IMR-90 (cell line): ENCODE measurements at regions not wholly inside any gene's neighbourhood (a gene's known extent, or its start where the extent isn't known, plus 50 kb on each side); places are given as distances from the start of the nearest gene placed in this dataset.

Source experiments
- ATAC-seq: fragments of 200-7000 bp; cut with Tn5 transposase; 2 replicates; pipeline ENCODE4 v1.9.1; 2020; ENCODE audit warnings: low read depth, mild to moderate bottlenecking, moderate library complexity
- BruUV-seq: library from RNA; stranded (reverse); fragments of 400-500 nt; replicated peaks from 2 replicates; lab custom pipeline; 2021; lab: Mats Ljungman, UMichigan
- CTCF ChIA-PET: fragments of 300-600 bp; formaldehyde crosslinking; extraction: SDS; loops from one replicate; lab custom pipeline; 2021; ENCODE audit warnings: antibody characterized with exemption; lab: Yijun Ruan, JAX
- POLR2A ChIA-PET: fragments of 300-600 bp; sonication (Branson Sonifier 250); formaldehyde crosslinking; loops from one replicate; lab custom pipeline; 2022; ENCODE audit warnings: antibody characterized with exemption; ENCODE audit not compliant: unreplicated experiment; lab: Charles Lee
- DNase-seq: peaks from one replicate; pipeline ENCODE4 v3.0.0; 2013
- H2AFZ ChIP-seq: replicated peaks from 2 replicates; pipeline ENCODE3; 2013; ENCODE audit warnings: low read length, mild to moderate bottlenecking; ENCODE audit not compliant: poor library complexity
- H2AK5ac ChIP-seq: 2 replicates; pipeline ENCODE4 v1.6.1; 2013; ENCODE audit warnings: low read depth, low read length, inconsistent platforms
- H2AK9ac ChIP-seq: replicated peaks from 2 replicates; pipeline ENCODE3; 2013; ENCODE audit warnings: mild to moderate bottlenecking, low read depth, low read length, moderate library complexity; ENCODE audit not compliant: poor library complexity
- H2BK120ac ChIP-seq: 2 replicates; pipeline ENCODE4 v1.6.1; 2013; ENCODE audit warnings: low read depth, low read length, inconsistent platforms
- H2BK15ac ChIP-seq: 3 replicates; pipeline ENCODE4 v1.6.1; 2013; ENCODE audit warnings: low read depth, low read length, inconsistent platforms
- H2BK20ac ChIP-seq: 2 replicates; pipeline ENCODE4 v1.6.1; 2013; ENCODE audit warnings: low read depth, mild to moderate bottlenecking, inconsistent platforms, low read length, moderate library complexity
- H2BK5ac ChIP-seq: 2 replicates; pipeline ENCODE4 v1.6.1; 2013; ENCODE audit warnings: mild to moderate bottlenecking, low read depth, low read length, inconsistent platforms; ENCODE audit not compliant: poor library complexity, severe bottlenecking
- H3K14ac ChIP-seq: replicated peaks from 2 replicates; pipeline ENCODE4 v1.6.1; 2013; ENCODE audit warnings: low read depth, low read length, inconsistent platforms
- H3K18ac ChIP-seq: 2 replicates; pipeline ENCODE4 v1.6.1; 2013; ENCODE audit warnings: low read depth, low read length, control low read depth
- H3K23ac ChIP-seq: 2 replicates; pipeline ENCODE4 v1.6.1; 2013; ENCODE audit warnings: low read depth, low read length, inconsistent platforms
- H3K27ac ChIP-seq: 2 replicates; pipeline ENCODE4 v1.5.1; 2013; ENCODE audit warnings: mild to moderate bottlenecking, control low read depth, low read length; ENCODE audit not compliant: insufficient read depth
- H3K27me3 ChIP-seq: 2 replicates; pipeline ENCODE4 v1.6.1; 2013; ENCODE audit warnings: low read length; ENCODE audit not compliant: control insufficient read depth, insufficient read depth
- H3K36me3 ChIP-seq: 2 replicates; pipeline ENCODE4 v1.6.1; 2013; ENCODE audit warnings: low read length, mixed read lengths; ENCODE audit not compliant: control insufficient read depth, insufficient read depth
- H3K4ac ChIP-seq: 2 replicates; pipeline ENCODE4 v1.6.1; 2013; ENCODE audit warnings: low read depth, low read length, inconsistent platforms
- H3K4me1 ChIP-seq: 2 replicates; pipeline ENCODE4 v1.6.1; 2013; ENCODE audit warnings: low read length, mixed read lengths; ENCODE audit not compliant: control insufficient read depth, insufficient read depth
- H3K4me2 ChIP-seq: 2 replicates; pipeline ENCODE4 v1.6.1; 2013; ENCODE audit warnings: low read depth, mild to moderate bottlenecking, control low read depth, low read length, moderate library complexity
- H3K4me3 ChIP-seq: 2 replicates; pipeline ENCODE4 v1.5.1; 2013; ENCODE audit warnings: low read depth, mild to moderate bottlenecking, control low read depth, low read length, moderate library complexity; ENCODE audit not compliant: insufficient read depth
- H3K56ac ChIP-seq: 2 replicates; pipeline ENCODE4 v1.6.1; 2013; ENCODE audit warnings: low read length, inconsistent platforms; ENCODE audit not compliant: insufficient read depth; ENCODE audit errors: extremely low read depth
- H3K79me1 ChIP-seq, 2 experiments: 2 replicates each; pipeline ENCODE4 v1.6.1; 2013; ENCODE audit warnings: low read length in 2 of 2, inconsistent platforms in 1 of 2, low read depth in 1 of 2
- H3K9ac ChIP-seq: 2 replicates; pipeline ENCODE4 v1.6.1; 2013; ENCODE audit warnings: low read depth, low read length, control low read depth
- H3K9me1 ChIP-seq: 2 replicates; pipeline ENCODE4 v1.6.1; 2013; ENCODE audit warnings: low read length, inconsistent platforms; ENCODE audit not compliant: insufficient read depth
- H3K9me3 ChIP-seq: 2 replicates; pipeline ENCODE4 v1.6.1; 2013; ENCODE audit warnings: low read length; ENCODE audit not compliant: control insufficient read depth, insufficient read depth
- H4K20me1 ChIP-seq: 2 replicates; pipeline ENCODE4 v1.6.1; 2013; ENCODE audit warnings: low read length, inconsistent platforms; ENCODE audit not compliant: insufficient read depth
- H4K5ac ChIP-seq: 2 replicates; pipeline ENCODE4 v1.6.1; 2013; ENCODE audit warnings: mild to moderate bottlenecking, low read depth, low read length, control low read depth
- H4K8ac ChIP-seq, 2 experiments: 2 replicates each; pipeline ENCODE4 v1.6.1; 2013; ENCODE audit warnings: low read depth in 2 of 2, low read length in 2 of 2, control low read depth in 1 of 2, inconsistent platforms in 1 of 2
- H4K91ac ChIP-seq: 2 replicates; pipeline ENCODE4 v1.6.1; 2013; ENCODE audit warnings: low read depth, low read length, inconsistent platforms; ENCODE audit not compliant: insufficient read depth
- BHLHE40 ChIP-seq: fragments of 150-350 bp; IDR thresholded peaks from 2 replicates; pipeline ENCODE4 v1.6.1; 2016; ENCODE audit warnings: mild to moderate bottlenecking, low read depth, low read length
- MAFK ChIP-seq: IDR thresholded peaks from 2 replicates; pipeline ENCODE4 v1.6.1; 2012; ENCODE audit warnings: low read depth, low read length, improper control_type of control experiment
- MXI1 ChIP-seq: IDR thresholded peaks from 2 replicates; pipeline ENCODE4 v1.6.1; 2012; ENCODE audit warnings: low read depth, mild to moderate bottlenecking, low read length, moderate library complexity, borderline replicate concordance
- USF2 ChIP-seq: fragments of 150-350 bp; IDR thresholded peaks from 2 replicates; pipeline ENCODE4 v1.6.1; 2017; ENCODE audit warnings: mild to moderate bottlenecking, antibody characterized with exemption, low read length, low read depth
- WGBS, 2 experiments: methylation state at CpG; one replicate each; pipeline versions ENCODE4 v1.1.5 to v1.1.7; 2013; ENCODE audit warnings: missing lambda C conversion rate in 2 of 2; ENCODE audit not compliant: insufficient read length in 1 of 2; ENCODE audit errors: extremely low coverage in 2 of 2; 5-methylcytosine and 5-hydroxymethylcytosine counted together
- dilution Hi-C: fragments of 300-500 bp; cut with HindIII; formaldehyde crosslinking; loops from one replicate; pipeline ENCODE4 v1.14.3; 2018; ENCODE audit warnings: low sequenced_read_pairs; ENCODE audit not compliant: unreplicated experiment
- in situ Hi-C: fragments of 300-500 bp; cut with MboI; formaldehyde crosslinking; loops from 3 replicates; pipeline ENCODE4 v1.14.3; 2019; ENCODE audit warnings: low sequenced_read_pairs, inconsistent platforms, mixed read lengths
- intact Hi-C: fragments of 100-400 bp; cut with micrococcal nuclease; formaldehyde crosslinking; loops from 2 replicates; pipeline ENCODE4 v1.10.0; 2022

- no peaks in the 10 kb centered on the region for H3K9me3 ChIP-seq
- H3K56ac ChIP-seq: no peak overlapping the region
- H4K5ac ChIP-seq: no peak overlapping the region
- no peaks in the 10 kb centered on the region for H4K20me1 ChIP-seq
- no peak overlapping the region for H2AK9ac ChIP-seq
- ChIA-PET CTCF (no interaction called here), POLR2A (no interaction called here)
- no peak overlapping the region for H3K23ac ChIP-seq
- no peak overlapping the region for H3K4me2 ChIP-seq
- no peak overlapping the region for H3K18ac ChIP-seq
- H2BK15ac ChIP-seq: no peak overlapping the region
- no peaks in the 10 kb centered on the region for H3K79me1 ChIP-seq
- no TSS peak for BruUV-seq
- H3K4me1 ChIP-seq: no peaks in the 10 kb centered on the region
- H3K36me3 ChIP-seq: no peaks in the 10 kb centered on the region
- no peak for ATAC-seq
- TF ChIP-seq MAFK: no peak
- TF ChIP-seq MXI1: no peak
- TF ChIP-seq BHLHE40: no peak
- no peak for TF ChIP-seq USF2
- no peak overlapping the region for H3K9ac ChIP-seq
- dilution Hi-C loops: no loop called here
- H4K91ac ChIP-seq: no peak overlapping the region
- in situ Hi-C loops: no loop called here
- no peak overlapping the region for H2BK120ac ChIP-seq
- no peak overlapping the region for H2AK5ac ChIP-seq
- no peak overlapping the region for H2AFZ ChIP-seq
- no CpG with 5 or more reads among the region's 4 CpGs for whole genome bisulfite sequencing, 2 experiments
- no peaks in the 10 kb centered on the region for H3K27me3 ChIP-seq
- H4K8ac ChIP-seq: no peak overlapping the region
- H3K9me1 ChIP-seq: no peaks in the 10 kb centered on the region
- no peak overlapping the region for H3K4ac ChIP-seq
- no peak overlapping the region for H3K27ac ChIP-seq
- H3K4me3 ChIP-seq: no peak overlapping the region
- H3K14ac ChIP-seq: no peak overlapping the region
- intact Hi-C loops: no loop called here
- H2BK20ac ChIP-seq: no peak overlapping the region
- no peak overlapping the region for H2BK5ac ChIP-seq
- no peak for DNase-seq
Measured at GRCh38 chr1:58143972-58144697, 402.4 kb downstream of the OMA1 start.
